ENCODE measurements at regions not wholly inside any gene's neighbourhood (a gene's known extent, or its start where the extent isn't known, plus 50 kb on each side); places are given as distances from the start of the nearest gene placed in this dataset.

- intact Hi-C loops (cut with DNase I): no loop called here
- DNase-seq: no peak
Observed at GRCh38 chr16:54473226-54473993, 186.8 kb upstream of the IRX3 start.

GRCh38 chr16:54467398-54467797 lies 180.8 kb upstream of the IRX3 start:
- intact Hi-C loops (cut with DNase I): no loop called here
- no peak for DNase-seq

GRCh38 chr16:54466233-54466632 lies 179.6 kb upstream of the IRX3 start:
- no peak for DNase-seq
- intact Hi-C loops (cut with DNase I): no loop called here

GRCh38 chr16:54465063-54465462 lies 178.5 kb upstream of the IRX3 start:
- no peak for DNase-seq
- intact Hi-C loops (cut with DNase I): no loop called here

- DNase-seq: no peak
- intact Hi-C loops (cut with DNase I): no loop called here
Observed at GRCh38 chr16:54462771-54463170, 176.2 kb upstream of the IRX3 start.

GRCh38 chr16:54462151-54462651 lies 175.6 kb upstream of the IRX3 start:
- intact Hi-C loops (cut with DNase I): no loop called here
- no peak for DNase-seq

- intact Hi-C loops (cut with DNase I): no loop called here
- no peak for DNase-seq
Observed at GRCh38 chr16:54460263-54460860, 173.8 kb upstream of the IRX3 start.

GRCh38 chr16:54459509-54460262 lies 173.1 kb upstream of the IRX3 start:
- intact Hi-C loops (cut with DNase I): no loop called here
- DNase-seq: no peak

- intact Hi-C loops (cut with DNase I): no loop called here
- DNase-seq: no peak
Observed at GRCh38 chr16:54458923-54459322, 172.3 kb upstream of the IRX3 start.

GRCh38 chr16:54456291-54456690 lies 169.7 kb upstream of the IRX3 start:
- intact Hi-C loops (cut with DNase I): no loop called here
- DNase-seq: no peak

GRCh38 chr16:54455030-54455725 lies 168.6 kb upstream of the IRX3 start:
- DNase-seq: no peak
- intact Hi-C loops (cut with DNase I): no loop called here

GRCh38 chr16:54454616-54455015 lies 168.0 kb upstream of the IRX3 start:
- intact Hi-C loops (cut with DNase I): no loop called here
- no peak for DNase-seq

- intact Hi-C loops (cut with DNase I): no loop called here
- DNase-seq: no peak
Observed at GRCh38 chr16:54453871-54454270, 167.3 kb upstream of the IRX3 start.

- DNase-seq: peak in 32 of 42 donors; percentile 4 to 81 (median 39)
- intact Hi-C loops (cut with DNase I): no loop called here
Observed at GRCh38 chr16:54447576-54448440, 161.2 kb upstream of the IRX3 start.

- intact Hi-C loops (cut with DNase I): no loop called here
- peak in 41 of 42 donors; percentile 28 to 93 (median 70) for DNase-seq
Observed at GRCh38 chr16:54446639-54447038, 160.1 kb upstream of the IRX3 start.

- intact Hi-C loops (cut with DNase I): no loop called here
Observed at GRCh38 chr16:54444851-54445458, 158.4 kb upstream of the IRX3 start.

GRCh38 chr16:54443839-54444238 lies 157.3 kb upstream of the IRX3 start:
- intact Hi-C loops (cut with DNase I): no loop called here

More at GRCh38 chr16:54444851-54445458, 158.4 kb upstream of the IRX3 start:
- no peak for DNase-seq

GRCh38 chr16:54443352-54443751 lies 156.8 kb upstream of the IRX3 start:
- no peak for DNase-seq
- intact Hi-C loops (cut with DNase I): no loop called here

More at GRCh38 chr16:54443839-54444238, 157.3 kb upstream of the IRX3 start:
- no peak for DNase-seq

Data from head of caudate nucleus (tissue), 42 donors.